ENCODE measurements at regions not wholly inside any gene's neighbourhood (a gene's known extent, or its start where the extent isn't known, plus 50 kb on each side); places are given as distances from the start of the nearest gene placed in this dataset.

GRCh38 chr2:64251497-64252250 is 107.5 kb upstream of the PELI1 start:
- TF ChIP-seq CTCF (IDR thresholded peaks at IDR 0.05; ENCODE audit: poor library complexity), result no peak
- TF ChIP-seq EZH2 (IDR thresholded peaks at IDR 0.05; ENCODE audit: borderline replicate concordance), result no peak
